GM23248 (cell line): ENCODE measurements at regions not wholly inside any gene's neighbourhood (a gene's known extent, or its start where the extent isn't known, plus 50 kb on each side); places are given as distances from the start of the nearest gene placed in this dataset.

Experiments
- EZH2 ChIP-seq: fragments of 200-600 bp; sonication (generic); IDR thresholded peaks from 2 replicates; pipeline ENCODE4 v1.6.1; 2018; ENCODE audit warnings: antibody characterized with exemption, mild to moderate bottlenecking; ENCODE audit not compliant: insufficient read depth, poor library complexity, severe bottlenecking
- EZH2phosphoT487 ChIP-seq: fragments of 200-600 bp; sonication (generic); IDR thresholded peaks from 2 replicates; pipeline ENCODE4 v1.6.1; 2018; ENCODE audit warnings: antibody characterized with exemption, moderate library complexity, mild to moderate bottlenecking, low read depth; ENCODE audit not compliant: insufficient read depth

GRCh38 chr5:100402071-100402470 lies 133.1 kb upstream of the FAM174A start:
- TF ChIP-seq EZH2phosphoT487 (no peak), EZH2 (no peak)
